Psoas muscle (tissue), 7 donors: ENCODE measurements at regions not wholly inside any gene's neighbourhood (a gene's known extent, or its start where the extent isn't known, plus 50 kb on each side); places are given as distances from the start of the nearest gene placed in this dataset.
"Not testable (repeated sequence)": the region's sequence is repeated elsewhere in the genome, so short reads cannot be mapped to it uniquely, and the experiment has no call there.

ENCODE experiments used
- ATAC-seq, 4 donors: fragments of 200-7000 bp; cut with Tn5 transposase; one replicate each; pipeline ENCODE4 v1.9.1; 2020; ENCODE audit warnings: moderate library complexity in 3 of 4, mild to moderate bottlenecking in 2 of 4
- DNase-seq, 2 donors: peaks; one replicate each; pipeline ENCODE4 v3.0.0-alpha.2; 2020
- H3K27ac ChIP-seq: fragments of 200-600 bp; one replicate; pipeline ENCODE4 v1.8.0; 2022
- H3K27me3 ChIP-seq, 3 donors: fragments of 200-600 bp in 1 of 3; one replicate each; pipeline versions ENCODE4 v1.6.1 to v1.8.0; 2013 to 2022; ENCODE audit warnings: low read length in 2 of 3, mild to moderate bottlenecking in 2 of 3, moderate library complexity in 1 of 3; ENCODE audit not compliant: insufficient read depth in 3 of 3
- H3K36me3 ChIP-seq, 2 donors: fragments of 200-600 bp in 1 of 2; one replicate each; pipeline versions ENCODE4 v1.6.1 to v1.8.0; 2013 to 2022; ENCODE audit warnings: low read depth in 1 of 2, mild to moderate bottlenecking in 1 of 2, moderate library complexity in 1 of 2; ENCODE audit not compliant: insufficient read depth in 1 of 2
- H3K4me1 ChIP-seq: fragments of 200-600 bp; one replicate; pipeline ENCODE4 v1.8.0; 2022
- H3K4me3 ChIP-seq: fragments of 200-600 bp; one replicate; pipeline ENCODE4 v1.8.0; 2022; ENCODE audit warnings: mild to moderate bottlenecking
- H3K9me3 ChIP-seq: fragments of 200-600 bp; one replicate; pipeline ENCODE4 v1.8.0; 2022
- CTCF ChIP-seq: fragments of 200-600 bp; IDR thresholded peaks from one replicate; pipeline ENCODE4 v1.8.0; 2022; ENCODE audit warnings: antibody characterized with exemption
- WGBS, 3 donors: extraction: QIAGEN DNeasy Blood & Tissue Kit; methylation state at CpG; one replicate each; pipeline versions ENCODE4 v1.1.6 to v1.1.7; 2013; 5-methylcytosine and 5-hydroxymethylcytosine counted together
- intact Hi-C, 2 donors: fragments of 100-400 bp; cut with DNase I; formaldehyde crosslinking; loops; one replicate each; pipeline versions ENCODE4 v1.11.0 to v1.14.2; 2022
- donor health status: healthy with polysubstance abuse.
- donor health status: DM: no; HTN: no; CAD: no; lungs with moderate emphysema.
- donor health status: Bipolar disorder and iron deficiency.
- donor health status: healthy.
- donor health status: DM: yes; HTN: yes; CAD: no.
- donor health status: DM: no; HTN: no; CAD: no.
- donor health status: DM: yes; HTN: yes; CAD: no.

GRCh38 chr2:212797484-212798205 lies 259.0 kb upstream of the ERBB4 start:
- Histone ChIP-seq H3K27me3 (no peaks in the 10 kb centered on the region), H3K9me3 (no peaks in the 10 kb centered on the region), H3K4me3 (no peak overlapping the region), H3K27ac (no peak overlapping the region), H3K4me1 (no peaks in the 10 kb centered on the region), H3K36me3 (no peaks in the 10 kb centered on the region)
- intact Hi-C loops, result no loop called here
- DNase-seq (no peak), ATAC-seq (no peak)
- WGBS, 3 donors, result 62 to 75% (median 66%) methylated on average over 5 of the region's 5 CpGs
- no peak for TF ChIP-seq CTCF

DNA sequence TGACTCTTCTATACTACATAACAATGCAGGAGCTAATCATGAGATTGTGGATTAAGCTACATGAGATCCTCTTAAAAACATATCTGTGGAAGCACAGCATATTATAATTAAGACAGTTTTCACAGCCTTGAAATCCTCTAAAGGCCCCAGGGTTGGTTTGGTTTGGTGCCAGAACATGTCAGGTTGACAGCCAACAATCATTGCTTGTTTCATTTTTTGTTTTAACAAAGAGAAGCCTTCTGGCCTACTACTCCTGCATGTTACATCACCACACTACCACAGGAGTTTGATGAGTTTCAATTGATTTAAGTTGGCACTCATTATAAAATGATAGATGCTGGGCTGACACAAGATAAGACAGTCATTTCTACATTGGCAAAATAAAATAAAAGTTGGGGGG lies 255.9 kb upstream of the ERBB4 start:
- ATAC-seq, result no peak
- no peak for TF ChIP-seq CTCF
- no peak overlapping the region for H3K27ac ChIP-seq
- DNase-seq, result no peak
- no peaks in the 10 kb centered on the region for H3K4me1 ChIP-seq
- no peaks in the 10 kb centered on the region for H3K27me3 ChIP-seq
- H3K9me3 ChIP-seq, result no peaks in the 10 kb centered on the region
- H3K4me3 ChIP-seq, result no peak overlapping the region
- intact Hi-C loops, result no loop called here
- H3K36me3 ChIP-seq, result no peaks in the 10 kb centered on the region

GRCh38 chr2:212791569-212791968 lies 253.0 kb upstream of the ERBB4 start:
- ATAC-seq (no peak), DNase-seq (no peak)
- Histone ChIP-seq H3K36me3 (no peaks in the 10 kb centered on the region), H3K4me3 (no peak overlapping the region), H3K4me1 (no peaks in the 10 kb centered on the region), H3K27ac (no peak overlapping the region), H3K9me3 (no peaks in the 10 kb centered on the region), H3K27me3 (no peaks in the 10 kb centered on the region)
- TF ChIP-seq CTCF, result no peak
- intact Hi-C loops, result no loop called here
- WGBS, 3 donors, result 88 to 91% (median 88%) methylated on average over 6 of the region's 6 CpGs

DNA sequence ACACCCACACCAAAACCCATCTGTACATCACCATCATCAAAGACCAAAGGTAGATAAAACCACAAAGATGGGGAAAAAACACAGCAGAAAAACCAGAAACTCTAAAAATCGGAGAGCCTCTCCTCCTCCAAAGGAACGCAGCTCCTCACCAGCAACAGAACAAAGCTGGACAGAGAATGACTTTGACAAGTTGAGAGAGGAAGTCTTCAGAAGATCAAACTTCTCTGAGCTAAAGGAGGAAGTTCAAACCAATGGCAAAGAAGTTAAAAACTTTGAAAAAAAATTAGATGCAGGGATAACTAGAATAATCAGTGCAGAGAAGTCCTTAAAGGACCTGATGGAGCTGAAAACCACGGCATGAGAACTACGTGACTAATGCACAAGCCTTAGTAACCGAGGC lies 247.5 kb upstream of the ERBB4 start:
- H3K4me1 ChIP-seq, H3K27ac ChIP-seq, H3K27me3 ChIP-seq, H3K36me3 ChIP-seq, H3K4me3 ChIP-seq, intact Hi-C loops, ATAC-seq, DNase-seq: not testable (repeated sequence)
- 85 to 91% (median 87%) methylated on average over 5 of the region's 5 CpGs for WGBS, 3 donors
- peaks cover 28% of the 10 kb centered on the region for H3K9me3 ChIP-seq

GRCh38 chr2:212777020-212777491 lies 238.5 kb upstream of the ERBB4 start:
- H3K9me3 ChIP-seq, result no peaks in the 10 kb centered on the region
- no peak overlapping the region for H3K27ac ChIP-seq
- no peaks in the 10 kb centered on the region for H3K27me3 ChIP-seq
- H3K36me3 ChIP-seq, result no peaks in the 10 kb centered on the region
- intact Hi-C loops, result loop anchor here (2.0 to 10.0 kb wide), 3 partner anchors 238 to 376 kb away; no protein-coding TSS in a partner anchor
- H3K4me3 ChIP-seq, result peak overlapping the region; percentile 7
- no peak for DNase-seq
- 9 to 20% (median 13%) methylated on average over 3 of the region's 3 CpGs for WGBS, 3 donors
- H3K4me1 ChIP-seq, result no peaks in the 10 kb centered on the region
- ATAC-seq, result peak in 2 of 4 donors; percentile 52 to 60
- TF ChIP-seq CTCF, result peak; percentile 75
